H9 (cell line): ENCODE measurements at regions not wholly inside any gene's neighbourhood (a gene's known extent, or its start where the extent isn't known, plus 50 kb on each side); places are given as distances from the start of the nearest gene placed in this dataset.

Experiments used
- DNase-seq: peaks from one replicate; pipeline ENCODE4 v3.0.0-alpha.2; 2017
- H2AFZ ChIP-seq: one replicate; pipeline ENCODE4 v1.6.1; 2013; ENCODE audit warnings: mild to moderate bottlenecking, low read length, control low read depth, moderate library complexity
- H2AK5ac ChIP-seq: 2 replicates; pipeline ENCODE4 v1.6.1; 2013; ENCODE audit warnings: low read length, control low read depth, mixed read lengths; ENCODE audit not compliant: insufficient read length
- H2BK120ac ChIP-seq: one replicate; pipeline ENCODE4 v1.6.1; 2013; ENCODE audit warnings: low read depth, mild to moderate bottlenecking, low read length, control low read depth, inconsistent platforms; ENCODE audit not compliant: poor library complexity, severe bottlenecking
- H2BK12ac ChIP-seq: 2 replicates; pipeline ENCODE4 v1.6.1; 2013; ENCODE audit warnings: low read length, control low read depth, mixed read lengths, low read depth; ENCODE audit not compliant: insufficient read length
- H2BK15ac ChIP-seq: 2 replicates; pipeline ENCODE4 v1.6.1; 2013; ENCODE audit warnings: low read depth, low read length, control low read depth
- H2BK20ac ChIP-seq: one replicate; pipeline ENCODE4 v1.6.1; 2013; ENCODE audit warnings: low read depth, mild to moderate bottlenecking, low read length, control low read depth, inconsistent platforms; ENCODE audit not compliant: poor library complexity, severe bottlenecking
- H2BK5ac ChIP-seq: 2 replicates; pipeline ENCODE4 v1.6.1; 2013; ENCODE audit warnings: low read length, control low read depth, mixed read lengths; ENCODE audit not compliant: insufficient read length
- H3K14ac ChIP-seq: 2 replicates; pipeline ENCODE4 v1.6.1; 2013; ENCODE audit warnings: low read length, control low read depth; ENCODE audit not compliant: insufficient read depth
- H3K18ac ChIP-seq: 2 replicates; pipeline ENCODE4 v1.6.1; 2013; ENCODE audit warnings: low read depth, mild to moderate bottlenecking, mixed read lengths, low read length, control low read depth; ENCODE audit not compliant: insufficient read length
- H3K23ac ChIP-seq: 2 replicates; pipeline ENCODE4 v1.6.1; 2013; ENCODE audit warnings: low read length, control low read depth, mixed read lengths, low read depth; ENCODE audit not compliant: insufficient read length
- H3K23me2 ChIP-seq: 2 replicates; pipeline ENCODE4 v1.6.1; 2013; ENCODE audit warnings: low read depth, mild to moderate bottlenecking, mixed read lengths, low read length, control low read depth; ENCODE audit not compliant: insufficient read length, poor library complexity, severe bottlenecking
- H3K27ac ChIP-seq: 2 replicates; pipeline ENCODE4 v1.5.1; 2013; ENCODE audit warnings: low read length, control low read depth, mixed read lengths, low read depth; ENCODE audit not compliant: insufficient read length
- H3K27me3 ChIP-seq: 2 replicates; pipeline ENCODE4 v1.6.1; 2013; ENCODE audit warnings: low read length, control low read depth, inconsistent platforms; ENCODE audit not compliant: insufficient read depth
- H3K4ac ChIP-seq: 2 replicates; pipeline ENCODE4 v1.6.1; 2013; ENCODE audit warnings: low read depth, mild to moderate bottlenecking, control low read depth, inconsistent platforms, low read length, moderate library complexity
- H3K4me1 ChIP-seq: 2 replicates; pipeline ENCODE4 v1.6.1; 2013; ENCODE audit warnings: low read length, control low read depth, inconsistent platforms; ENCODE audit not compliant: insufficient read depth
- H3K4me2 ChIP-seq: 2 replicates; pipeline ENCODE4 v1.6.1; 2013; ENCODE audit warnings: low read length, control low read depth, mixed read lengths; ENCODE audit not compliant: insufficient read length, insufficient read depth
- H3K56ac ChIP-seq: 2 replicates; pipeline ENCODE4 v1.6.1; 2013; ENCODE audit warnings: low read depth, mild to moderate bottlenecking, mixed read lengths, low read length, control low read depth; ENCODE audit not compliant: insufficient read length
- H3K79me1 ChIP-seq: 2 replicates; pipeline ENCODE4 v1.6.1; 2013; ENCODE audit warnings: low read depth, mild to moderate bottlenecking, moderate library complexity, low read length, control low read depth, inconsistent platforms; ENCODE audit not compliant: insufficient read depth, poor library complexity, severe bottlenecking
- H3K79me2 ChIP-seq: 2 replicates; pipeline ENCODE4 v1.6.1; 2013; ENCODE audit warnings: low read length, control low read depth, inconsistent platforms; ENCODE audit not compliant: insufficient read depth
- H3K9ac ChIP-seq: 2 replicates; pipeline ENCODE4 v1.6.1; 2013; ENCODE audit warnings: low read length, control low read depth, mixed read lengths; ENCODE audit not compliant: insufficient read length; ENCODE audit errors: extremely low read depth
- H3K9me3 ChIP-seq: one replicate; pipeline ENCODE4 v1.6.1; 2013; ENCODE audit warnings: low read depth, low read length, inconsistent platforms; ENCODE audit not compliant: control insufficient read depth
- H3T11ph ChIP-seq: one replicate; pipeline ENCODE4 v1.6.1; 2013; ENCODE audit warnings: mild to moderate bottlenecking, low read length, control low read depth, inconsistent platforms
- H4K20me1 ChIP-seq: one replicate; pipeline ENCODE4 v1.6.1; 2013; ENCODE audit not compliant: control insufficient read depth, insufficient read length, insufficient read depth
- H4K5ac ChIP-seq: 2 replicates; pipeline ENCODE4 v1.6.1; 2013; ENCODE audit warnings: low read depth, mild to moderate bottlenecking, mixed read lengths, low read length, control low read depth; ENCODE audit not compliant: insufficient read length
- H4K8ac ChIP-seq: replicated peaks from 2 replicates; pipeline ENCODE4 v1.6.1; 2013; ENCODE audit warnings: low read length, control low read depth, mixed read lengths, low read depth; ENCODE audit not compliant: insufficient read length
- H4K91ac ChIP-seq: 2 replicates; pipeline ENCODE4 v1.6.1; 2013; ENCODE audit warnings: low read depth, mild to moderate bottlenecking, moderate library complexity, mixed read lengths, low read length, control low read depth; ENCODE audit not compliant: insufficient read length
- H3K27ac Mint-ChIP-seq, 3 experiments: 2 replicates in 2 of 3; 3 replicates in 1 of 3; pipeline ENCODE4 v1.8.0; 2020 to 2021; ENCODE audit warnings: mixed read lengths in 3 of 3, mild to moderate bottlenecking in 1 of 3, moderate library complexity in 1 of 3
- H3K27me3 Mint-ChIP-seq: 2 replicates; pipeline ENCODE4 v1.8.0; 2021; ENCODE audit warnings: low read depth, mild to moderate bottlenecking, moderate library complexity, mixed read lengths
- H3K36me3 Mint-ChIP-seq, 3 experiments: 2 replicates in 2 of 3; 3 replicates in 1 of 3; pipeline ENCODE4 v1.8.0; 2020 to 2021; ENCODE audit warnings: low read depth in 3 of 3, mixed read lengths in 3 of 3; ENCODE audit not compliant: insufficient read depth in 1 of 3
- H3K4me1 Mint-ChIP-seq, 2 experiments: 2 replicates each; pipeline ENCODE4 v1.8.0; 2020; ENCODE audit warnings: mixed read lengths in 2 of 2
- H3K4me3 Mint-ChIP-seq, 2 experiments: 2 replicates in 1 of 2; 3 replicates in 1 of 2; pipeline ENCODE4 v1.8.0; 2020 to 2021; ENCODE audit warnings: mild to moderate bottlenecking in 2 of 2, mixed read lengths in 2 of 2, moderate library complexity in 1 of 2
- H3K9me3 Mint-ChIP-seq, 2 experiments: 2 replicates in 1 of 2; 3 replicates in 1 of 2; pipeline ENCODE4 v1.8.0; 2020; ENCODE audit warnings: mild to moderate bottlenecking in 2 of 2, mixed read lengths in 2 of 2, moderate library complexity in 1 of 2
- WGBS: extraction: QIAGEN DNeasy Blood & Tissue Kit; methylation state at CpG from one replicate; pipeline ENCODE4 v1.1.7; 2013; ENCODE audit warnings: missing lambda C conversion rate, low lambda C conversion rate, mixed read lengths; ENCODE audit not compliant: insufficient read length; ENCODE audit errors: extremely low coverage; 5-methylcytosine and 5-hydroxymethylcytosine counted together
- TF ChIP-seq, protein P1 (sequence below): fragments of 200-600 bp; sonication (generic); conservative IDR thresholded peaks from 3 replicates; pipeline ENCODE4 v1.8.0; 2021; ENCODE audit warnings: antibody characterized with exemption, mild to moderate bottlenecking

DNA sequence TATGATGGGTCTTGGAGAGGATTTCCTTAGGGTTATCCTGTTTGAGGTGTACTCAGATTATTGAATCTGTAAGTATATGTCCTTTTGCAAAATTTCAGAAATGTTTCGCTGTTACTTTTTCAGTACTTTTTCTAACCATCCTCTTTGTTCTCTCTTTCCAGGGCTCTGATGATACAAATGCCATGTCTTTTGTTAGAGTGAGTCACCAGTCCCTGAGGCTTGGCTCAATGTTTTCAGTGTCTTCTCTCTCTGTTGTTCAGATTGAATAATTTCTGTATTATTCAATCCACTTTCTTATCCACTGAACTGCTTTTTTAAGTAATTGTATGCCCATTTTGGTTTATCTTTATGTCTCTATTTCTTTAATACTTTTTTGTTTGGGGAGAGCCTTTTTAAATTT, 449.4 kb downstream of the TNS3 start:
- no peak for DNase-seq
- Histone ChIP-seq H3T11ph (no peak overlapping the region), H3K9ac (no peak overlapping the region), H3K56ac (no peak overlapping the region), H3K4ac (no peak overlapping the region), H3K14ac (no peak overlapping the region), H2BK12ac (no peak overlapping the region), H3K27ac (no peak overlapping the region), H3K4me1 (no peaks in the 10 kb centered on the region), H4K91ac (no peak overlapping the region), H3K23ac (no peak overlapping the region), H4K20me1 (no peaks in the 10 kb centered on the region), H3K9me3 (no peaks in the 10 kb centered on the region), H2AK5ac (no peak overlapping the region), H2AFZ (no peak overlapping the region), H2BK15ac (no peak overlapping the region), H2BK5ac (no peak overlapping the region), H3K79me2 (no peaks in the 10 kb centered on the region), H4K5ac (no peak overlapping the region), H2BK20ac (no peak overlapping the region), H4K8ac (no peak overlapping the region), H3K18ac (no peak overlapping the region), H2BK120ac (no peak overlapping the region), H3K23me2 (no peaks in the 10 kb centered on the region), H3K4me2 (no peak overlapping the region), H3K79me1 (no peaks in the 10 kb centered on the region), H3K27me3 (no peaks in the 10 kb centered on the region)
- Mint-ChIP-seq H3K4me1 (no peaks in the 10 kb centered on the region), H3K36me3 (no peaks in the 10 kb centered on the region), H3K4me3 (no peak overlapping the region), H3K27ac (no peak overlapping the region), H3K27me3 (no peaks in the 10 kb centered on the region), H3K9me3 (no peaks in the 10 kb centered on the region)
- no CpG with 5 or more reads among the region's 1 CpG for WGBS
- TF ChIP-seq, protein P1, sequence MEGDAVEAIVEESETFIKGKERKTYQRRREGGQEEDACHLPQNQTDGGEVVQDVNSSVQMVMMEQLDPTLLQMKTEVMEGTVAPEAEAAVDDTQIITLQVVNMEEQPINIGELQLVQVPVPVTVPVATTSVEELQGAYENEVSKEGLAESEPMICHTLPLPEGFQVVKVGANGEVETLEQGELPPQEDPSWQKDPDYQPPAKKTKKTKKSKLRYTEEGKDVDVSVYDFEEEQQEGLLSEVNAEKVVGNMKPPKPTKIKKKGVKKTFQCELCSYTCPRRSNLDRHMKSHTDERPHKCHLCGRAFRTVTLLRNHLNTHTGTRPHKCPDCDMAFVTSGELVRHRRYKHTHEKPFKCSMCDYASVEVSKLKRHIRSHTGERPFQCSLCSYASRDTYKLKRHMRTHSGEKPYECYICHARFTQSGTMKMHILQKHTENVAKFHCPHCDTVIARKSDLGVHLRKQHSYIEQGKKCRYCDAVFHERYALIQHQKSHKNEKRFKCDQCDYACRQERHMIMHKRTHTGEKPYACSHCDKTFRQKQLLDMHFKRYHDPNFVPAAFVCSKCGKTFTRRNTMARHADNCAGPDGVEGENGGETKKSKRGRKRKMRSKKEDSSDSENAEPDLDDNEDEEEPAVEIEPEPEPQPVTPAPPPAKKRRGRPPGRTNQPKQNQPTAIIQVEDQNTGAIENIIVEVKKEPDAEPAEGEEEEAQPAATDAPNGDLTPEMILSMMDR: no peak
